Endothelial cell (in vitro differentiated cells): ENCODE measurements at regions not wholly inside any gene's neighbourhood (a gene's known extent, or its start where the extent isn't known, plus 50 kb on each side); places are given as distances from the start of the nearest gene placed in this dataset.

ENCODE experiments used
- DNase-seq: peaks from one replicate; pipeline ENCODE4 v3.0.0; 2021; ENCODE audit warnings: low spot score
- H3K27ac Mint-ChIP-seq: one replicate; pipeline ENCODE4 v1.8.0; 2021; ENCODE audit warnings: mixed read lengths, inconsistent platforms; ENCODE audit not compliant: unreplicated experiment
- H3K27me3 Mint-ChIP-seq: one replicate; pipeline ENCODE4 v1.8.0; 2021; ENCODE audit warnings: mild to moderate bottlenecking, moderate library complexity, mixed read lengths, inconsistent platforms; ENCODE audit not compliant: unreplicated experiment
- H3K36me3 Mint-ChIP-seq: one replicate; pipeline ENCODE4 v1.8.0; 2021; ENCODE audit warnings: mild to moderate bottlenecking, low read depth, mixed read lengths, inconsistent platforms; ENCODE audit not compliant: unreplicated experiment
- H3K4me1 Mint-ChIP-seq: one replicate; pipeline ENCODE4 v1.8.0; 2021; ENCODE audit warnings: mild to moderate bottlenecking, mixed read lengths, inconsistent platforms; ENCODE audit not compliant: unreplicated experiment
- H3K4me3 Mint-ChIP-seq: one replicate; pipeline ENCODE4 v1.8.0; 2021; ENCODE audit warnings: mild to moderate bottlenecking, mixed read lengths, inconsistent platforms; ENCODE audit not compliant: unreplicated experiment
- H3K9me3 Mint-ChIP-seq: one replicate; pipeline ENCODE4 v1.8.0; 2021; ENCODE audit warnings: mixed read lengths, inconsistent platforms; ENCODE audit not compliant: unreplicated experiment
- TF ChIP-seq, protein P1 (sequence below): fragments of 200-600 bp; sonication (generic); IDR thresholded peaks from one replicate; pipeline ENCODE4 v1.5.0; 2021; ENCODE audit warnings: antibody characterized with exemption; ENCODE audit not compliant: unreplicated experiment

DNA sequence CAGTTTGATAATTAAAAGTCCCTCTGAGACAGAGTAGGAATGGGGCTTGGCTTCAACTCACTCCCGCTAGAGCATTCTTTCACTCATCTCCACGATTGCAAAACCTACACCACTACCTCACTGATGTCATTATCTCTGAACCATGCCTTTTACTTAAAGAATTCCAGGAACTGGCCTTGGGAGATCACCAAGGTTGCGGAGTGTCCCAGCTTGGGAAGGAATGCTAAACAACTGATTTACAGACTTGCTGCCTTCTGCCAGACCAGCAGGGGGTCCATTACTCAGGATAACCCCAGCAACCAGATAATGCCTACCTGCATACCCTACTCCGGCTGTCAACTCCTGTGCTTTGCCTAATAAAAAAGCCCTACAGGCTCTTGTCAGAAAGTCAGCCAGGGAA lies 102.2 kb upstream of the RALGAPA2 start:
- peak; percentile 11 for DNase-seq
- H3K27me3 Mint-ChIP-seq, result peaks cover 3% of the 10 kb centered on the region

GRCh38 chr20:20812136-20812535 lies 99.7 kb upstream of the RALGAPA2 start:
- no peaks in the 10 kb centered on the region for H3K9me3 Mint-ChIP-seq

More for the DNA sequence above, 102.2 kb upstream of the RALGAPA2 start:
- no peak overlapping the region for H3K27ac Mint-ChIP-seq
- TF ChIP-seq, protein P1, sequence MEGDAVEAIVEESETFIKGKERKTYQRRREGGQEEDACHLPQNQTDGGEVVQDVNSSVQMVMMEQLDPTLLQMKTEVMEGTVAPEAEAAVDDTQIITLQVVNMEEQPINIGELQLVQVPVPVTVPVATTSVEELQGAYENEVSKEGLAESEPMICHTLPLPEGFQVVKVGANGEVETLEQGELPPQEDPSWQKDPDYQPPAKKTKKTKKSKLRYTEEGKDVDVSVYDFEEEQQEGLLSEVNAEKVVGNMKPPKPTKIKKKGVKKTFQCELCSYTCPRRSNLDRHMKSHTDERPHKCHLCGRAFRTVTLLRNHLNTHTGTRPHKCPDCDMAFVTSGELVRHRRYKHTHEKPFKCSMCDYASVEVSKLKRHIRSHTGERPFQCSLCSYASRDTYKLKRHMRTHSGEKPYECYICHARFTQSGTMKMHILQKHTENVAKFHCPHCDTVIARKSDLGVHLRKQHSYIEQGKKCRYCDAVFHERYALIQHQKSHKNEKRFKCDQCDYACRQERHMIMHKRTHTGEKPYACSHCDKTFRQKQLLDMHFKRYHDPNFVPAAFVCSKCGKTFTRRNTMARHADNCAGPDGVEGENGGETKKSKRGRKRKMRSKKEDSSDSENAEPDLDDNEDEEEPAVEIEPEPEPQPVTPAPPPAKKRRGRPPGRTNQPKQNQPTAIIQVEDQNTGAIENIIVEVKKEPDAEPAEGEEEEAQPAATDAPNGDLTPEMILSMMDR, result no peak
- no peaks in the 10 kb centered on the region for H3K9me3 Mint-ChIP-seq
- no peaks in the 10 kb centered on the region for H3K36me3 Mint-ChIP-seq
- peaks cover 16% of the 10 kb centered on the region for H3K4me1 Mint-ChIP-seq
- H3K4me3 Mint-ChIP-seq, result no peak overlapping the region

DNA sequence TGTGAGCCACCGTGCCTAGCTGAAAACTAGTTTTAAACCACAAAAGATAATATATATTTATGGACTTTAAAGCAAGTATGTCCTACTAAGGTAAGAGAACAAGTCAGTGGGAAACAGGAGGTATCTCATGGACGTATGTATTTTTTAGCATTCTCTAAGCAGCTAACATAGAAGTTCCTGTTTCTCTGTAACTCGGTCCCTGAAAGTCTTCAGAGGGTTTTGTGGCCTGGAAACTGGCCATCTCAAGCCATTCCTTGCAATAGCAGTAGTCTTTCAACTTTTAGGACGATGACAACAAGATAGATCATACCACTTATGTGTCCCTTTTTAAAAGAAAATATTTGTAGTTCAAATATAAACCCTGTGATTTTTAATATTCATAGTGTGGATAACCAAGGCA lies 95.6 kb upstream of the RALGAPA2 start:
- Mint-ChIP-seq H3K9me3 (no peaks in the 10 kb centered on the region), H3K4me3 (no peak overlapping the region), H3K27me3 (no peaks in the 10 kb centered on the region), H3K36me3 (no peaks in the 10 kb centered on the region), H3K27ac (no peak overlapping the region), H3K4me1 (peaks cover 2% of the 10 kb centered on the region)
- no peak for DNase-seq
- TF ChIP-seq, protein P1, result no peak

More at GRCh38 chr20:20812136-20812535, 99.7 kb upstream of the RALGAPA2 start:
- peaks cover 16% of the 10 kb centered on the region for H3K4me1 Mint-ChIP-seq
- H3K4me3 Mint-ChIP-seq, result no peak overlapping the region
- TF ChIP-seq, protein P1, result no peak
- H3K27me3 Mint-ChIP-seq, result no peaks in the 10 kb centered on the region
- no peak for DNase-seq
- no peaks in the 10 kb centered on the region for H3K36me3 Mint-ChIP-seq
- no peak overlapping the region for H3K27ac Mint-ChIP-seq

- H3K4me3 Mint-ChIP-seq, result no peak overlapping the region
- H3K27me3 Mint-ChIP-seq, result peaks cover 3% of the 10 kb centered on the region
- H3K36me3 Mint-ChIP-seq, result peaks cover 5% of the 10 kb centered on the region
- no peak for DNase-seq
- no peaks in the 10 kb centered on the region for H3K9me3 Mint-ChIP-seq
- H3K27ac Mint-ChIP-seq, result no peak overlapping the region
- TF ChIP-seq, protein P1, result no peak
- H3K4me1 Mint-ChIP-seq, result peaks cover 14% of the 10 kb centered on the region
Measured at GRCh38 chr20:20806121-20807095, 94.0 kb upstream of the RALGAPA2 start.

GRCh38 chr20:20803011-20803410 lies 90.6 kb upstream of the RALGAPA2 start:
- H3K9me3 Mint-ChIP-seq, result no peaks in the 10 kb centered on the region
- H3K27ac Mint-ChIP-seq, result no peak overlapping the region
- peaks cover 3% of the 10 kb centered on the region for H3K27me3 Mint-ChIP-seq
- H3K36me3 Mint-ChIP-seq, result peaks cover 5% of the 10 kb centered on the region
- TF ChIP-seq, protein P1, result no peak
- no peak for DNase-seq
- peaks cover 17% of the 10 kb centered on the region for H3K4me1 Mint-ChIP-seq
- H3K4me3 Mint-ChIP-seq, result no peak overlapping the region
